SK-N-SH (cell line): ENCODE measurements at regions not wholly inside any gene's neighbourhood (a gene's known extent, or its start where the extent isn't known, plus 50 kb on each side); places are given as distances from the start of the nearest gene placed in this dataset.

Experiments
- CTCF ChIA-PET: fragments of 300-600, 350-600 bp; formaldehyde crosslinking; extraction: SDS; loops from one replicate; lab custom pipeline; 2021; lab: Yijun Ruan, JAX
- POLR2A ChIA-PET: fragments of 350-600 bp; sonication (Branson Sonifier 250); formaldehyde crosslinking; extraction: SDS; loops from one replicate; lab custom pipeline; 2020; ENCODE audit warnings: antibody characterized with exemption, inconsistent platforms; lab: Yijun Ruan, JAX
- DNase-seq: peaks from one replicate; pipeline ENCODE4 v3.0.0; 2012
- H2AFZ ChIP-seq: fragments of 200-600 bp; sonication (generic); 2 replicates; pipeline ENCODE4 v1.8.1; 2016; ENCODE audit warnings: antibody characterized with exemption, mild to moderate bottlenecking, low read depth
- H3F3A ChIP-seq: fragments of 200-600 bp; sonication (generic); replicated peaks from 2 replicates; pipeline ENCODE3; 2016; ENCODE audit warnings: antibody characterized with exemption, mild to moderate bottlenecking; ENCODE audit not compliant: insufficient read depth
- H3K27ac ChIP-seq, 2 experiments: fragments of 200-500 bp in 1 of 2; fragments of 200-600 bp in 1 of 2; sonication (Bioruptor generic) in 1 of 2; sonication (generic), shearing (Covaris generic) in 1 of 2; 2 replicates each; pipeline versions ENCODE4 v1.5.1 to v1.6.1; 2014 to 2016; ENCODE audit warnings: low read depth in 2 of 2, inconsistent platforms in 1 of 2, low read length in 1 of 2, mild to moderate bottlenecking in 1 of 2, mixed read lengths in 1 of 2
- H3K27me3 ChIP-seq: fragments of 200-600 bp; sonication (generic), shearing (Covaris generic); 2 replicates; pipeline ENCODE4 v1.6.1; 2016; ENCODE audit warnings: mixed run types; ENCODE audit not compliant: insufficient read depth
- H3K36me3 ChIP-seq, 2 experiments: fragments of 200-500 bp in 1 of 2; fragments of 200-600 bp in 1 of 2; sonication (Bioruptor generic) in 1 of 2; sonication (generic) in 1 of 2; replicated peaks in 1 of 2; 2 replicates each; pipeline versions ENCODE3 to v1.5.1; 2014 to 2016; ENCODE audit warnings: low read length in 1 of 2, mild to moderate bottlenecking in 1 of 2; ENCODE audit not compliant: insufficient read depth in 2 of 2, control insufficient read depth in 1 of 2
- H3K4me1 ChIP-seq, 2 experiments: fragments of 200-500 bp in 1 of 2; fragments of 200-600 bp in 1 of 2; sonication (Bioruptor generic) in 1 of 2; sonication (generic), shearing (Covaris generic) in 1 of 2; 2 replicates each; pipeline versions ENCODE4 v1.5.1 to v1.6.1; 2014 to 2016; ENCODE audit warnings: low read depth in 1 of 2, low read length in 1 of 2, mixed run types in 1 of 2; ENCODE audit not compliant: insufficient read depth in 2 of 2, control insufficient read depth in 1 of 2
- H3K4me2 ChIP-seq: fragments of 200-600 bp; sonication (generic), shearing (Covaris generic); 2 replicates; pipeline ENCODE4 v1.6.1; 2017; ENCODE audit warnings: mixed run types
- H3K4me3 ChIP-seq, 2 experiments: fragments of 200-500 bp in 1 of 2; fragments of 200-600 bp in 1 of 2; sonication (Bioruptor generic) in 1 of 2; sonication (generic), shearing (Covaris generic) in 1 of 2; 2 replicates each; pipeline versions ENCODE4 v1.5.1 to v1.8.1; 2014 to 2016; ENCODE audit warnings: low read depth in 2 of 2, inconsistent platforms in 1 of 2, low read length in 1 of 2, mild to moderate bottlenecking in 1 of 2, mixed read lengths in 1 of 2, moderate library complexity in 1 of 2
- H3K79me2 ChIP-seq: fragments of 200-600 bp; sonication (generic); 2 replicates; pipeline ENCODE4 v1.8.1; 2017; ENCODE audit warnings: mild to moderate bottlenecking; ENCODE audit not compliant: insufficient read depth
- H3K9ac ChIP-seq: fragments of 200-600 bp; sonication (generic); 2 replicates; pipeline ENCODE4 v1.6.1; 2017; ENCODE audit warnings: mixed run types
- H3K9me2 ChIP-seq: fragments of 200-600 bp; sonication (generic); 2 replicates; pipeline ENCODE4 v1.6.1; 2017; ENCODE audit warnings: mixed run types
- H3K9me3 ChIP-seq: fragments of 200-600 bp; sonication (generic); 2 replicates; pipeline ENCODE4 v1.6.1; 2017; ENCODE audit warnings: mixed run types, mild to moderate bottlenecking, moderate library complexity
- H4K20me1 ChIP-seq: fragments of 200-600 bp; sonication (generic); 2 replicates; pipeline ENCODE4 v1.6.1; 2017; ENCODE audit warnings: mild to moderate bottlenecking, mixed run types; ENCODE audit not compliant: insufficient read depth
- CHD2 ChIP-seq: fragments of 150-350 bp; IDR thresholded peaks from 2 replicates; pipeline ENCODE4 v1.6.1; 2018; ENCODE audit warnings: low read length; ENCODE audit not compliant: partially characterized antibody
- CTCF ChIP-seq: fragments of 200-600 bp; sonication (generic); IDR thresholded peaks from 2 replicates; pipeline ENCODE4 v1.6.1; 2017; ENCODE audit warnings: antibody characterized with exemption, mild to moderate bottlenecking, moderate library complexity
- ELF1 ChIP-seq: IDR thresholded peaks from 2 replicates; pipeline ENCODE4 v1.4.0; 2012
- EP300 ChIP-seq, 2 experiments: IDR thresholded peaks; 2 replicates each; pipeline versions ENCODE4 v1.4.0 to v1.6.1; 2012; ENCODE audit warnings: borderline replicate concordance in 1 of 2, low read depth in 1 of 2, low read length in 1 of 2
- FOSL2 ChIP-seq: IDR thresholded peaks from 2 replicates; pipeline ENCODE4 v1.4.0; 2012; ENCODE audit warnings: low read depth, mild to moderate bottlenecking, moderate library complexity, borderline replicate concordance
- FOXJ3 ChIP-seq: sonication (generic); formaldehyde crosslinking; IDR thresholded peaks from 2 replicates; pipeline ENCODE4 v1.5.1; 2020; ENCODE audit warnings: mild to moderate bottlenecking, missing genetic modification reagents
- GABPA ChIP-seq: IDR thresholded peaks from 2 replicates; pipeline ENCODE4 v1.4.0; 2012; ENCODE audit warnings: low read depth, mild to moderate bottlenecking
- JUND ChIP-seq: IDR thresholded peaks from 2 replicates; pipeline ENCODE4 v1.4.0; 2012
- MAX ChIP-seq: IDR thresholded peaks from 2 replicates; pipeline ENCODE4 v1.4.0; 2012; ENCODE audit warnings: low read depth
- NFIC ChIP-seq: IDR thresholded peaks from 2 replicates; pipeline ENCODE4 v1.4.0; 2012; ENCODE audit warnings: borderline replicate concordance
- PBX3 ChIP-seq: IDR thresholded peaks from 2 replicates; pipeline ENCODE4; 2012
- RAD21 ChIP-seq: IDR thresholded peaks from 2 replicates; pipeline ENCODE4 v1.6.1; 2012; ENCODE audit warnings: mild to moderate bottlenecking, low read length
- RCOR1 ChIP-seq: fragments of 150-350 bp; IDR thresholded peaks from 2 replicates; pipeline ENCODE4 v1.6.1; 2017; ENCODE audit warnings: antibody characterized with exemption, low read length
- REST ChIP-seq: IDR thresholded peaks from 2 replicates; pipeline ENCODE4 v1.6.1; 2012; ENCODE audit warnings: mild to moderate bottlenecking, low read depth, low read length, moderate library complexity
- RFX5 ChIP-seq: IDR thresholded peaks from 2 replicates; pipeline ENCODE4 v1.6.1; 2012; ENCODE audit warnings: mild to moderate bottlenecking, improper control_type of control experiment, low read length
- RXRA ChIP-seq: IDR thresholded peaks from 2 replicates; pipeline ENCODE4 v1.4.0; 2012; ENCODE audit warnings: low read depth, mild to moderate bottlenecking, borderline replicate concordance
- SIN3A ChIP-seq: IDR thresholded peaks from 2 replicates; pipeline ENCODE4 v1.6.1; 2012; ENCODE audit warnings: low read depth, mild to moderate bottlenecking, low read length, moderate library complexity, borderline replicate concordance
- SMC3 ChIP-seq: IDR thresholded peaks from 2 replicates; pipeline ENCODE4 v1.6.1; 2012; ENCODE audit warnings: low read depth, low read length, improper control_type of control experiment
- TCF12 ChIP-seq: IDR thresholded peaks from 2 replicates; pipeline ENCODE4 v1.4.0; 2012
- TEAD4 ChIP-seq: IDR thresholded peaks from 2 replicates; pipeline ENCODE4 v1.4.0; 2012; ENCODE audit warnings: mild to moderate bottlenecking, borderline replicate concordance; ENCODE audit not compliant: insufficient read depth
- YY1 ChIP-seq: IDR thresholded peaks from 2 replicates; pipeline ENCODE4 v1.4.0; 2012; ENCODE audit warnings: low read depth, mild to moderate bottlenecking
- WGBS: methylation state at CpG from one replicate; pipeline ENCODE4 v1.1.6; 2017; ENCODE audit warnings: low lambda C conversion rate; 5-methylcytosine and 5-hydroxymethylcytosine counted together
- TF ChIP-seq, protein P1 (sequence below): IDR thresholded peaks from 2 replicates; pipeline ENCODE4 v1.4.0; 2012; ENCODE audit warnings: low read depth, borderline replicate concordance

DNA sequence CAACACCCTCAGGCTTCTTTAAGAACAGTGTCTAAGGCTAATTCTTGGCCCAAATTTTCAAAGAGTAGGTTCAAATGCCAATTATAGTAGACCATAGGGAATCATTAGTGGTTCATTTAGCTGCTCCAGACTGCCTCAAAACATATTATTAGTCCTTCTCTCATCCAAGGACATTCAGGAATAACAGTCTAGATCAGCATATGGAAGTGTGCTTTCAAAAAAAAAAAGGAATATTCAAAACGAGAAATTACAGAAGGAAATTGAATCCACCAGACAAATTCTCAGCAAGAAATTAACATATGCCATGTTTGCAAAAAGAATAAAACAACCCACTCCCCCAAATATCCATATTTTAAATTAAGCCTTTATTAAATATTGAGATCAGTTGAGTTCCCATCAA, 293.1 kb downstream of the SMARCA1 start:
- Histone ChIP-seq H3K79me2 (no peaks in the 10 kb centered on the region), H2AFZ (no peak overlapping the region), H4K20me1 (no peaks in the 10 kb centered on the region), H3F3A (no peaks in the 10 kb centered on the region), H3K27ac (no peak overlapping the region), H3K27me3 (no peaks in the 10 kb centered on the region), H3K4me3 (no peak overlapping the region), H3K36me3 (no peaks in the 10 kb centered on the region), H3K9me2 (no peaks in the 10 kb centered on the region), H3K9ac (no peak overlapping the region), H3K4me2 (no peak overlapping the region), H3K9me3 (no peaks in the 10 kb centered on the region), H3K4me1 (no peaks in the 10 kb centered on the region)
- CTCF ChIA-PET, result no interaction called here
- WGBS, result 5% methylated on average over 1 of the region's 1 CpG
- DNase-seq, result no peak
- POLR2A ChIA-PET, result no interaction called here
- TF ChIP-seq CHD2 (no peak), MAX (no peak), PBX3 (no peak), RFX5 (no peak), FOXJ3 (CRISPR knock-in tag) (no peak), SMC3 (no peak), RAD21 (no peak), RXRA (no peak), TEAD4 (no peak), FOSL2 (no peak), ELF1 (no peak), SIN3A (no peak)
- TF ChIP-seq, protein P1, sequence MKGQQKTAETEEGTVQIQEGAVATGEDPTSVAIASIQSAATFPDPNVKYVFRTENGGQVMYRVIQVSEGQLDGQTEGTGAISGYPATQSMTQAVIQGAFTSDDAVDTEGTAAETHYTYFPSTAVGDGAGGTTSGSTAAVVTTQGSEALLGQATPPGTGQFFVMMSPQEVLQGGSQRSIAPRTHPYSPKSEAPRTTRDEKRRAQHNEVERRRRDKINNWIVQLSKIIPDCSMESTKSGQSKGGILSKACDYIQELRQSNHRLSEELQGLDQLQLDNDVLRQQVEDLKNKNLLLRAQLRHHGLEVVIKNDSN, result no peak

DNA sequence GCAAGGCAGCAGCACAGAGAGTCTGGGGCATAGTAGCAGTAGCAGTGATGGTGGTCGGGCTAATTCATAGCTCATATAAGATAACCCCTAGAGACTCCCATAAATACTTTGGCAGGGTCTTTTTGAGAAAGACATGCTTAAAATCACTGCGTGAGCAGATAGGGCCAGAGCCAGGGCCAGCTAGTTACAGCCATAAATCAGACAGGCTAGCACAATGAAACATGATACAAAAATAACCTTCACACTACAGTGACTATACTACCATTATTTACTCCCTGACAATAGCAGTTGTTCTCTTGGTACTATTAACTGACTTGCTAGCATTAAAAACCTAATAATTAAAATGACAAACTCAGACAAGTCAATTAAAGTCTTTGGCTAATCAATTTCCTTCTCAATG, 295.9 kb downstream of the SMARCA1 start:
- H3K4me1 ChIP-seq, result no peaks in the 10 kb centered on the region
- H3K9me3 ChIP-seq, result no peaks in the 10 kb centered on the region
- no peak overlapping the region for H3K9ac ChIP-seq
- no peak overlapping the region for H2AFZ ChIP-seq
- H3K27ac ChIP-seq, result no peak overlapping the region
- H3K27me3 ChIP-seq, result no peaks in the 10 kb centered on the region
- no peak overlapping the region for H3K4me3 ChIP-seq
- DNase-seq, result no peak
- CTCF ChIA-PET, result no interaction called here
- H3K4me2 ChIP-seq, result no peak overlapping the region
- WGBS, result 6% methylated on average over 2 of the region's 2 CpGs
- H3F3A ChIP-seq, result no peaks in the 10 kb centered on the region
- POLR2A ChIA-PET, result no interaction called here
- H3K9me2 ChIP-seq, result no peaks in the 10 kb centered on the region
- TF ChIP-seq YY1, result no peak
- no peak for TF ChIP-seq JUND
- no peak for TF ChIP-seq TEAD4
- no peak for TF ChIP-seq CTCF
- no peak for TF ChIP-seq RCOR1
- TF ChIP-seq SIN3A, result no peak
- no peak for TF ChIP-seq GABPA
- no peak for TF ChIP-seq FOXJ3 (CRISPR knock-in tag)
- TF ChIP-seq ELF1, result no peak
- no peak for TF ChIP-seq REST
- TF ChIP-seq TCF12, result no peak
- no peak for TF ChIP-seq EP300 (IDR thresholded peaks at IDR 0.05; ENCODE audit: borderline replicate concordance in 1 of 2, low read depth in 1 of 2, low read length in 1 of 2)
- TF ChIP-seq NFIC, result no peak
- TF ChIP-seq, protein P1, result no peak
- no peaks in the 10 kb centered on the region for H3K79me2 ChIP-seq
- no peaks in the 10 kb centered on the region for H3K36me3 ChIP-seq
- no peaks in the 10 kb centered on the region for H4K20me1 ChIP-seq
